ENCODE measurements at regions not wholly inside any gene's neighbourhood (a gene's known extent, or its start where the extent isn't known, plus 50 kb on each side); places are given as distances from the start of the nearest gene placed in this dataset.

DNA sequence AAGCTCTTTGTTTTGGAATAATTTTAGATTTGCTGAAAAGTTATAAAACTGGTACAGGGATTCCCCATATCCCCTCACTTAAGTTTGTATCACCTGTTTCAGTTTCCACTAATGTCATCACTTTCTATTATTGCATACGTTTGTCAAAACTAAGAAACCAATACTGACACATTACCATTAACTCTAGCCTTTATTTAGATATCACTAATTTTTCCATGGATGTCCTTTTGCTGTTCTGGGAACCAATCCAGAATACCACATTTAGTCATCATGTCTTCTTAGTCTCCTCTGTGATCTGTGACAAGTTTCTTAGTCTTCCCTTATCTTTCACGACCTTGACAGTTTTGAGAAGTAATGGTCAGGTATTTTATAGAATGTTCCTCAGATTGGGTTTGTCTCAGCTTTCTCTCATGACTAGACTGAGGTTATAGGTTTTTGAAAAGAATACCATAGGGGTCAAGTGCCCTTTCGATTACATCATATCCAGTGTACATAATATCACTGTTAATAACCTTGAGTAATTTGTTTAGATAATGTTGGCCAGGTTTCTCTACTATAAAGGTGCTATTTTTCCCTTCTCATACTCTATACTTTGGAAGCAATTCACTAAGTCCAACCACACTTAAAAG lies 51.9 kb upstream of the NMUR2 start:
- H3K4me3 ChIP-seq (ENCODE audit: low read length in 2 of 2), result no peak overlapping the region
- intact Hi-C loops (cut with DNase I), result no loop called here
- H3K27ac ChIP-seq (ENCODE audit: low read depth in 1 of 2, low read length in 2 of 2), result no peak overlapping the region
- H3K27me3 ChIP-seq (ENCODE audit: control insufficient read depth in 1 of 2, insufficient read depth in 2 of 2, low read length in 1 of 2), result no peaks in the 10 kb centered on the region
- no peaks in the 10 kb centered on the region for H3K9me3 ChIP-seq (ENCODE audit: control insufficient read depth, low read length)
- no peaks in the 10 kb centered on the region for H3K4me1 ChIP-seq (ENCODE audit: control insufficient read depth in 1 of 2, insufficient read depth in 2 of 2, low read length in 2 of 2)
- no peaks in the 10 kb centered on the region for H3K36me3 ChIP-seq (ENCODE audit: control insufficient read depth in 1 of 2, insufficient read depth in 2 of 2, low read length in 1 of 2)
- 80 to 85% methylated on average over 3 of the region's 3 CpGs for WGBS, 2 donors
- ATAC-seq (ENCODE audit: low FRiP score) (no peak), DNase-seq (no peak)

DNA sequence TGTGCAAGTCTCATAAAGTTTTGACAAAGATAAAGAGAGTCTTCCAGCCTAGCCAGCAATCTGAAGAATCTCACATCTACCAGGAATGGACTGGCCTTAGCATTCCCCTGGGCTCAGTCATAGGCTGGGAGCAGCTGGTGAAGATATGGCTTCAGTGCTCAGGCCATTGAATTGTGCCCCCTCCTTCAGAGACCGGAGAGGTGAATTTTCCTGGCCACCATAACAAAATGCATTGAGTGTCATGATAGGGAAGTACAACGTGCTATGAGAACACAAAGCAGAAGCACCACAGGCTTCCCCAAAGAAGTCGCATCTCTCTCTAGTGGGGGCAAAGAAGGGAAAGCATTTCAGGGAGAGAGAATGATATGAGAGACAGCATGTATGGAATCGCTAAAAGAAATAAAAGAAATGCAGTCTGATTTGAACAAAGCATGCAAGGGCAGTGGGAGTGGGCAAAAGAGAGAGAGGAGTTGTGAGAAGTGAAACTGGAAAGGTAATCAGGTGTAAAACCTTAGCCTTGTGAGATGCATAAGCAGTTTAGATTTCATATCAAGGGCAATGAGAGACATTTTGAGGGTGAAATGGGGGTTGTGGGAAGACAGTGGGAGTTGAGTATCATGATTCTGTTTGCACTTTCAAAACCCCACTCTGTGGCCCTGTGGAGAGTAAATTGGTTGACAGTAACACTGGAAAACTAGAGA lies 57.1 kb upstream of the NMUR2 start:
- Histone ChIP-seq H3K4me3 (ENCODE audit: low read length in 2 of 2) (no peak overlapping the region), H3K27ac (ENCODE audit: low read depth in 1 of 2, low read length in 2 of 2) (no peak overlapping the region), H3K27me3 (ENCODE audit: control insufficient read depth in 1 of 2, insufficient read depth in 2 of 2, low read length in 1 of 2) (peaks cover 0 to 1% of the 10 kb centered on the region in 2 donors), H3K9me3 (ENCODE audit: control insufficient read depth, low read length) (no peaks in the 10 kb centered on the region), H3K36me3 (ENCODE audit: control insufficient read depth in 1 of 2, insufficient read depth in 2 of 2, low read length in 1 of 2) (no peaks in the 10 kb centered on the region), H3K4me1 (ENCODE audit: control insufficient read depth in 1 of 2, insufficient read depth in 2 of 2, low read length in 2 of 2) (no peaks in the 10 kb centered on the region)
- DNase-seq (no peak), ATAC-seq (ENCODE audit: low FRiP score) (no peak)
- intact Hi-C loops (cut with DNase I), result no loop called here
- WGBS, 2 donors, result 45 to 52% methylated on average over 4 of the region's 4 CpGs

- H3K4me1 ChIP-seq (ENCODE audit: control insufficient read depth in 1 of 2, insufficient read depth in 2 of 2, low read length in 2 of 2), result no peaks in the 10 kb centered on the region
- intact Hi-C loops (cut with DNase I), result no loop called here
- no peak overlapping the region for H3K27ac ChIP-seq (ENCODE audit: low read depth in 1 of 2, low read length in 2 of 2)
- ATAC-seq (ENCODE audit: low FRiP score), result no peak
- H3K36me3 ChIP-seq (ENCODE audit: control insufficient read depth in 1 of 2, insufficient read depth in 2 of 2, low read length in 1 of 2), result no peaks in the 10 kb centered on the region
- H3K9me3 ChIP-seq (ENCODE audit: control insufficient read depth, low read length), result no peaks in the 10 kb centered on the region
- WGBS, 2 donors, result 61 to 70% methylated on average over 4 of the region's 4 CpGs
- no peak for DNase-seq
- peaks cover 0 to 1% of the 10 kb centered on the region in 2 donors for H3K27me3 ChIP-seq (ENCODE audit: control insufficient read depth in 1 of 2, insufficient read depth in 2 of 2, low read length in 1 of 2)
- H3K4me3 ChIP-seq (ENCODE audit: low read length in 2 of 2), result no peak overlapping the region
Observed at GRCh38 chr5:152464048-152464447, 59.0 kb upstream of the NMUR2 start.

GRCh38 chr5:152465140-152465539 lies 60.1 kb upstream of the NMUR2 start:
- no peak for ATAC-seq (ENCODE audit: low FRiP score)
- Histone ChIP-seq H3K9me3 (ENCODE audit: control insufficient read depth, low read length) (no peaks in the 10 kb centered on the region), H3K27me3 (ENCODE audit: control insufficient read depth in 1 of 2, insufficient read depth in 2 of 2, low read length in 1 of 2) (peaks cover 0 to 1% of the 10 kb centered on the region in 2 donors), H3K36me3 (ENCODE audit: control insufficient read depth in 1 of 2, insufficient read depth in 2 of 2, low read length in 1 of 2) (no peaks in the 10 kb centered on the region), H3K4me1 (ENCODE audit: control insufficient read depth in 1 of 2, insufficient read depth in 2 of 2, low read length in 2 of 2) (no peaks in the 10 kb centered on the region), H3K4me3 (ENCODE audit: low read length in 2 of 2) (no peak overlapping the region), H3K27ac (ENCODE audit: low read depth in 1 of 2, low read length in 2 of 2) (no peak overlapping the region)
- no peak for DNase-seq
- intact Hi-C loops (cut with DNase I), result no loop called here

- DNase-seq (no peak), ATAC-seq (ENCODE audit: low FRiP score) (no peak)
- Histone ChIP-seq H3K9me3 (ENCODE audit: control insufficient read depth, low read length) (no peaks in the 10 kb centered on the region), H3K36me3 (ENCODE audit: control insufficient read depth in 1 of 2, insufficient read depth in 2 of 2, low read length in 1 of 2) (no peaks in the 10 kb centered on the region), H3K4me1 (ENCODE audit: control insufficient read depth in 1 of 2, insufficient read depth in 2 of 2, low read length in 2 of 2) (no peaks in the 10 kb centered on the region), H3K27ac (ENCODE audit: low read depth in 1 of 2, low read length in 2 of 2) (no peak overlapping the region), H3K4me3 (ENCODE audit: low read length in 2 of 2) (no peak overlapping the region), H3K27me3 (ENCODE audit: control insufficient read depth in 1 of 2, insufficient read depth in 2 of 2, low read length in 1 of 2) (peaks cover 0 to 1% of the 10 kb centered on the region in 2 donors)
- intact Hi-C loops (cut with DNase I), result no loop called here
- 59 to 76% methylated on average over 3 of the region's 3 CpGs for WGBS, 2 donors
Observed at GRCh38 chr5:152466085-152466745, 61.1 kb upstream of the NMUR2 start.

DNA sequence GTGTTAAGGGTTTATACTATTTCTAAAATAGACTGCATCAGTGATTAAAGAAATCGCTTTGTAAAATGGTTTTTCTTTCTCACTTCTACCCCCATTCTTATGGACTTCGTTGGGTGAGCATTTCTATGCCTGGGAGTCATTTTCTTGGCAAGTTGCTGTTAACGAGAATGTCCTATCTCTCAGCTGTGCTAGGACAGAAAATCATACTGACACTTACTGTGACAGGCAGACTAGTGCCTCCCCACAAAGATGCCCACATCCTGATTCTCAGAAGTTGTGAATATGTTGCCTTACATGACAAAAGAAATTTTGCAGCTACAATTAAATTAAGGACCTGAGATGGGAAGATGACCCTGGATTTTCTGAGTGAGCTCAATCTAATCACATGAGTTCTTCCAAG lies 65.1 kb upstream of the NMUR2 start:
- no peaks in the 10 kb centered on the region for H3K9me3 ChIP-seq (ENCODE audit: control insufficient read depth, low read length)
- H3K4me1 ChIP-seq (ENCODE audit: control insufficient read depth in 1 of 2, insufficient read depth in 2 of 2, low read length in 2 of 2), result no peaks in the 10 kb centered on the region
- no peaks in the 10 kb centered on the region for H3K27me3 ChIP-seq (ENCODE audit: control insufficient read depth in 1 of 2, insufficient read depth in 2 of 2, low read length in 1 of 2)
- H3K36me3 ChIP-seq (ENCODE audit: control insufficient read depth in 1 of 2, insufficient read depth in 2 of 2, low read length in 1 of 2), result no peaks in the 10 kb centered on the region
- H3K4me3 ChIP-seq (ENCODE audit: low read length in 2 of 2), result no peak overlapping the region
- intact Hi-C loops (cut with DNase I), result no loop called here
- DNase-seq (no peak), ATAC-seq (ENCODE audit: low FRiP score) (no peak)
- no peak overlapping the region for H3K27ac ChIP-seq (ENCODE audit: low read depth in 1 of 2, low read length in 2 of 2)
- 62 to 63% methylated on average over 3 of the region's 3 CpGs for WGBS, 2 donors

GRCh38 chr5:152472083-152472482 lies 67.0 kb upstream of the NMUR2 start:
- Histone ChIP-seq H3K36me3 (ENCODE audit: control insufficient read depth in 1 of 2, insufficient read depth in 2 of 2, low read length in 1 of 2) (no peaks in the 10 kb centered on the region), H3K27ac (ENCODE audit: low read depth in 1 of 2, low read length in 2 of 2) (no peak overlapping the region), H3K4me3 (ENCODE audit: low read length in 2 of 2) (no peak overlapping the region), H3K9me3 (ENCODE audit: control insufficient read depth, low read length) (no peaks in the 10 kb centered on the region), H3K4me1 (ENCODE audit: control insufficient read depth in 1 of 2, insufficient read depth in 2 of 2, low read length in 2 of 2) (no peaks in the 10 kb centered on the region), H3K27me3 (ENCODE audit: control insufficient read depth in 1 of 2, insufficient read depth in 2 of 2, low read length in 1 of 2) (no peaks in the 10 kb centered on the region)
- DNase-seq (no peak), ATAC-seq (ENCODE audit: low FRiP score) (no peak)
- intact Hi-C loops (cut with DNase I), result no loop called here

DNA sequence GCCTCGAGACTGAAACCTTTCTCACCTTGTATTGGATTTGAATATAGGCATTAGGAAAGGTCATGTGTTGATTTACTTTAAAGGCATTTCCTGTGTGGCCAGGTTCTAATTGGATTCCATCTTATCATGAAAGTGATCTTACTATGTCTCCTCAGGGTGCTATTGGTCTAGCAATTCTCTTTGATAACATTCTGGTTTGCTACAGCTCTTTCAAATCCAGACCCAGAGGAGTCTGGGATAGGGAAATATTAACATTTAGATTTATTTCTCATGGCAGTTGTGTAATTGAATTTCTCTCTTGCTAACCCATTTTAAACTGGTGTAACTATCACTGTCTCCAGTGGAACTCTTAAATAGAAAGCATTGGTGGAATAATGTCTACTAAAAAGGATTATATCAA lies 69.9 kb upstream of the NMUR2 start:
- no peaks in the 10 kb centered on the region for H3K27me3 ChIP-seq (ENCODE audit: control insufficient read depth in 1 of 2, insufficient read depth in 2 of 2, low read length in 1 of 2)
- no peak for ATAC-seq (ENCODE audit: low FRiP score)
- H3K27ac ChIP-seq (ENCODE audit: low read depth in 1 of 2, low read length in 2 of 2), result no peak overlapping the region
- H3K4me3 ChIP-seq (ENCODE audit: low read length in 2 of 2), result no peak overlapping the region
- H3K9me3 ChIP-seq (ENCODE audit: control insufficient read depth, low read length), result no peaks in the 10 kb centered on the region
- no peaks in the 10 kb centered on the region for H3K4me1 ChIP-seq (ENCODE audit: control insufficient read depth in 1 of 2, insufficient read depth in 2 of 2, low read length in 2 of 2)
- 66 to 67% methylated on average over 1 of the region's 1 CpG for WGBS, 2 donors
- intact Hi-C loops (cut with DNase I), result no loop called here
- DNase-seq, result no peak
- no peaks in the 10 kb centered on the region for H3K36me3 ChIP-seq (ENCODE audit: control insufficient read depth in 1 of 2, insufficient read depth in 2 of 2, low read length in 1 of 2)

DNA sequence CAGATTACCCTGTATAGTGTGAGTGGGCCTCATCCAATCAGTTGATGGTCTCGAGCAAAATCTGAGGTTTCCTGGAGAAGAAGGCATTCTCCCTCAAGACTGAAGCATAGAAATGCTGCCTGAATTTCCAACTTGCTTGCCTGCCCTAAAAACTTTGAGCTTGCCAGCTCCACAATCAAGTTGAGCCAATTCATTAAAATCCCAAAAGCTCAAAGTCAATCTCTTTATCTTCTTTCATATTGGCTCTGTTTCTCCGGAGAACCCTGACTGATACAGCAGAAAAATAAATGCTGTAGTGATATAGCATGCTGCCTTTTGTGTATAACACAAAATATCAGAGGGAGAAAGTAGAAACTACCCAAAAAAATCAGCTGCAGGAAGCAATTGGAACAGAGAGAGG lies 72.5 kb upstream of the NMUR2 start:
- no peaks in the 10 kb centered on the region for H3K4me1 ChIP-seq (ENCODE audit: control insufficient read depth in 1 of 2, insufficient read depth in 2 of 2, low read length in 2 of 2)
- H3K27me3 ChIP-seq (ENCODE audit: control insufficient read depth in 1 of 2, insufficient read depth in 2 of 2, low read length in 1 of 2), result no peaks in the 10 kb centered on the region
- no peak overlapping the region for H3K27ac ChIP-seq (ENCODE audit: low read depth in 1 of 2, low read length in 2 of 2)
- 29 to 36% methylated on average over 2 of the region's 2 CpGs for WGBS, 2 donors
- DNase-seq, result no peak
- H3K4me3 ChIP-seq (ENCODE audit: low read length in 2 of 2), result no peak overlapping the region
- no peak for ATAC-seq (ENCODE audit: low FRiP score)
- intact Hi-C loops (cut with DNase I), result no loop called here
- H3K9me3 ChIP-seq (ENCODE audit: control insufficient read depth, low read length), result no peaks in the 10 kb centered on the region
- H3K36me3 ChIP-seq (ENCODE audit: control insufficient read depth in 1 of 2, insufficient read depth in 2 of 2, low read length in 1 of 2), result no peaks in the 10 kb centered on the region
